ENCODE measurements at regions not wholly inside any gene's neighbourhood (a gene's known extent, or its start where the extent isn't known, plus 50 kb on each side); places are given as distances from the start of the nearest gene placed in this dataset.

DNA sequence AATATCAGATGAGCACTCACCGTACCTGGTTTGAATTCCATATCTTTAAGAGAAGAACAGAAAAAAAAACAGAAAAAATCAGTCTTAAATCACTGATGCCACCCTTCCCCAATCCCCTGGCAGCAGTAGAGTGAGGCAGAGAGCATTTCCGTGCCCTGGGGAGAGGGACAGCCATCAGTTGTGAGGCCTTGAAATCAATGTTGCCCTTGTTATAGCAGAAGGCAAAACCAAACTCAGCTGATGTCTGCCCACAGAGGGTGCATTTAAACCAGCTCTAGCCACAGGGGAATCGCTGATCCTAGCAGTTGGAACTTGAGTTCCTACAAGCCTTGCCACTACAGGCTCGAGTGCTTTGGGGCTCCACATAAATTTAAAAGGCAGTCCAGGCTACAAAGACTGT, 338.5 kb upstream of the FMR1 start:
- 8% methylated on average over 4 of the region's 4 CpGs for WGBS (ENCODE audit: missing lambda C conversion rate)
- H3K9me3 ChIP-seq: no peaks in the 10 kb centered on the region; the same call in 2 of the 3 replicates
- ATAC-seq (no peak), FAIRE-seq (no peak), DNase-seq (ENCODE audit: low read depth in 1 of 2, low spot score in 1 of 2) (no peak)
- no peak overlapping the region for H3K4me3 ChIP-seq
- no peak for TF ChIP-seq HOXB5 (CRISPR knock-in tag; IDR thresholded peaks at IDR 0.05)
- TF ChIP-seq, protein P1, sequence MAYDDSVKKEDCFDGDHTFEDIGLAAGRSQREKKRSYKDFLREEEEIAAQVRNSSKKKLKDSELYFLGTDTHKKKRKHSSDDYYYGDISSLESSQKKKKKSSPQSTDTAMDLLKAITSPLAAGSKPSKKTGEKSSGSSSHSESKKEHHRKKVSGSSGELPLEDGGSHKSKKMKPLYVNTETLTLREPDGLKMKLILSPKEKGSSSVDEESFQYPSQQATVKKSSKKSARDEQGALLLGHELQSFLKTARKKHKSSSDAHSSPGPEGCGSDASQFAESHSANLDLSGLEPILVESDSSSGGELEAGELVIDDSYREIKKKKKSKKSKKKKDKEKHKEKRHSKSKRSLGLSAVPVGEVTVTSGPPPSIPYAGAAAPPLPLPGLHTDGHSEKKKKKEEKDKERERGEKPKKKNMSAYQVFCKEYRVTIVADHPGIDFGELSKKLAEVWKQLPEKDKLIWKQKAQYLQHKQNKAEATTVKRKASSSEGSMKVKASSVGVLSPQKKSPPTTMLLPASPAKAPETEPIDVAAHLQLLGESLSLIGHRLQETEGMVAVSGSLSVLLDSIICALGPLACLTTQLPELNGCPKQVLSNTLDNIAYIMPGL (CRISPR knock-in tag; IDR thresholded peaks at IDR 0.05; ENCODE audit: borderline replicate concordance): no peak
- TF ChIP-seq ZC3H11A (IDR thresholded peaks at IDR 0.05): no peak
- TF ChIP-seq BHLHE40 (IDR thresholded peaks at IDR 0.05; ENCODE audit: low read depth, low read length): no peak
- TF ChIP-seq RAD21 (conservative IDR thresholded peaks at IDR 0.05 in 1 of 2, IDR thresholded peaks at IDR 0.05 in 1 of 2): no peak
- TF ChIP-seq KDM5A (IDR thresholded peaks at IDR 0.05): no peak
- H3K27ac ChIP-seq: no peak overlapping the region
- H3K4me2 ChIP-seq: no peak overlapping the region
- H3K4me1 ChIP-seq: no peaks in the 10 kb centered on the region
- CTCF ChIA-PET: no interaction called here
- POLR2A ChIA-PET: no interaction called here

DNA sequence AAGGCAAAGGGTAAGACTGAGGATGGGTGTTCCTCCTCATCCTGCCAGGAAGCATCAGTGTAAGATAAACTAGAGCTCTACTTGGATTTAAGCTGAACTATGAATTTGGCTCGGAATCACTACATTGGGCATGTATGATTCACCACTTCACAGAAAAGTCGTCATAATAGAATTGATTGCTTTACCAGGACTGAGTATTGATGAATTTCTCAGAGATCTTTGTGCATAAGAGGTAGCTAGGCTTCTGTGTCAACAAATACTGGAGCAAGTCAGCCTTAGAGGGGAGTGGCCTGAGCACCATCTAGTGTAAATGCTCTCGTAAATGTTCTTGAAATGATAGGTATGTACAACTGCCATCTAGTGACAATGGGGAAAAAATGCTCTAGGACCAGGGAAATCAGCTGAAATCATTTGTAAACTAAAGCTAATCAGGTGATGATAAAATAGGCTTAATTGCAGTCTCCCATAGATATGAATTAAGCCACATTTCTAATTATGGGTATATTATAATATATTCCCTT, 309.5 kb upstream of the FMR1 start:
- ATAC-seq (no peak), FAIRE-seq (no peak), DNase-seq (ENCODE audit: low read depth in 1 of 2, low spot score in 1 of 2) (peak in 1 of 2 experiments; percentile 1)
- Histone ChIP-seq H3K4me3 (no peak overlapping the region), H3K4me1 (no peaks in the 10 kb centered on the region), H3K27ac (no peak overlapping the region), H3K9me3 (no peaks in the 10 kb centered on the region), H3K4me2 (no peak overlapping the region)
- 5% methylated on average over 3 of the region's 3 CpGs for WGBS (ENCODE audit: missing lambda C conversion rate)
- ChIA-PET CTCF (no interaction called here), POLR2A (no interaction called here)
- TF ChIP-seq FOSL2 (IDR thresholded peaks at IDR 0.05) (no peak), FOSL2 (CRISPR knock-in tag; IDR thresholded peaks at IDR 0.05) (no peak), MAZ (IDR thresholded peaks at IDR 0.05; ENCODE audit: borderline replicate concordance, low read depth, low read length) (no peak), HOXB13 (CRISPR knock-in tag; IDR thresholded peaks at IDR 0.05; ENCODE audit: low read depth) (no peak), CBX2 (IDR thresholded peaks at IDR 0.05; ENCODE audit: borderline replicate concordance, low read depth) (no peak), RAD21 (conservative IDR thresholded peaks at IDR 0.05 in 1 of 2, IDR thresholded peaks at IDR 0.05 in 1 of 2) (no peak), JUN (IDR thresholded peaks at IDR 0.05) (no peak), POLR2A (IDR thresholded peaks at IDR 0.05; ENCODE audit: low read length) (no peak), SREBF2 (IDR thresholded peaks at IDR 0.05) (no peak), CBX8 (IDR thresholded peaks at IDR 0.05) (no peak), ESRRA (IDR thresholded peaks at IDR 0.05; ENCODE audit: borderline replicate concordance, low read length) (no peak), KDM1A (IDR thresholded peaks at IDR 0.05; ENCODE audit: low read depth) (no peak)
- TF ChIP-seq, protein P2, sequence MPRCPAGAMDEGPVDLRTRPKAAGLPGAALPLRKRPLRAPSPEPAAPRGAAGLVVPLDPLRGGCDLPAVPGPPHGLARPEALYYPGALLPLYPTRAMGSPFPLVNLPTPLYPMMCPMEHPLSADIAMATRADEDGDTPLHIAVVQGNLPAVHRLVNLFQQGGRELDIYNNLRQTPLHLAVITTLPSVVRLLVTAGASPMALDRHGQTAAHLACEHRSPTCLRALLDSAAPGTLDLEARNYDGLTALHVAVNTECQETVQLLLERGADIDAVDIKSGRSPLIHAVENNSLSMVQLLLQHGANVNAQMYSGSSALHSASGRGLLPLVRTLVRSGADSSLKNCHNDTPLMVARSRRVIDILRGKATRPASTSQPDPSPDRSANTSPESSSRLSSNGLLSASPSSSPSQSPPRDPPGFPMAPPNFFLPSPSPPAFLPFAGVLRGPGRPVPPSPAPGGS (IDR thresholded peaks at IDR 0.05): no peak
- TF ChIP-seq, protein P3, sequence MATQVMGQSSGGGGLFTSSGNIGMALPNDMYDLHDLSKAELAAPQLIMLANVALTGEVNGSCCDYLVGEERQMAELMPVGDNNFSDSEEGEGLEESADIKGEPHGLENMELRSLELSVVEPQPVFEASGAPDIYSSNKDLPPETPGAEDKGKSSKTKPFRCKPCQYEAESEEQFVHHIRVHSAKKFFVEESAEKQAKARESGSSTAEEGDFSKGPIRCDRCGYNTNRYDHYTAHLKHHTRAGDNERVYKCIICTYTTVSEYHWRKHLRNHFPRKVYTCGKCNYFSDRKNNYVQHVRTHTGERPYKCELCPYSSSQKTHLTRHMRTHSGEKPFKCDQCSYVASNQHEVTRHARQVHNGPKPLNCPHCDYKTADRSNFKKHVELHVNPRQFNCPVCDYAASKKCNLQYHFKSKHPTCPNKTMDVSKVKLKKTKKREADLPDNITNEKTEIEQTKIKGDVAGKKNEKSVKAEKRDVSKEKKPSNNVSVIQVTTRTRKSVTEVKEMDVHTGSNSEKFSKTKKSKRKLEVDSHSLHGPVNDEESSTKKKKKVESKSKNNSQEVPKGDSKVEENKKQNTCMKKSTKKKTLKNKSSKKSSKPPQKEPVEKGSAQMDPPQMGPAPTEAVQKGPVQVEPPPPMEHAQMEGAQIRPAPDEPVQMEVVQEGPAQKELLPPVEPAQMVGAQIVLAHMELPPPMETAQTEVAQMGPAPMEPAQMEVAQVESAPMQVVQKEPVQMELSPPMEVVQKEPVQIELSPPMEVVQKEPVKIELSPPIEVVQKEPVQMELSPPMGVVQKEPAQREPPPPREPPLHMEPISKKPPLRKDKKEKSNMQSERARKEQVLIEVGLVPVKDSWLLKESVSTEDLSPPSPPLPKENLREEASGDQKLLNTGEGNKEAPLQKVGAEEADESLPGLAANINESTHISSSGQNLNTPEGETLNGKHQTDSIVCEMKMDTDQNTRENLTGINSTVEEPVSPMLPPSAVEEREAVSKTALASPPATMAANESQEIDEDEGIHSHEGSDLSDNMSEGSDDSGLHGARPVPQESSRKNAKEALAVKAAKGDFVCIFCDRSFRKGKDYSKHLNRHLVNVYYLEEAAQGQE (IDR thresholded peaks at IDR 0.05): no peak

Data from A549 (cell line).